ENCODE measurements at regions not wholly inside any gene's neighbourhood (a gene's known extent, or its start where the extent isn't known, plus 50 kb on each side); places are given as distances from the start of the nearest gene placed in this dataset.

GRCh38 chr21:16979574-16979973, 533.3 kb upstream of the CXADR start:
- no peak for DNase-seq

GRCh38 chr21:16983420-16983819, 529.4 kb upstream of the CXADR start:
- DNase-seq, result no peak

GRCh38 chr21:16992448-16992847, 520.4 kb upstream of the CXADR start:
- no peak for DNase-seq

- no peak for DNase-seq
Observed at GRCh38 chr21:16993416-16994038, 519.3 kb upstream of the CXADR start.

- no peak for DNase-seq
Observed at GRCh38 chr21:17002594-17003257, 510.1 kb upstream of the CXADR start.

GRCh38 chr21:17003258-17003615, 509.6 kb upstream of the CXADR start:
- no peak for DNase-seq

- no peak for DNase-seq
Observed at GRCh38 chr21:17003763-17004373, 509.0 kb upstream of the CXADR start.

GRCh38 chr21:17032141-17032655, 480.6 kb upstream of the CXADR start:
- no peak for DNase-seq

GRCh38 chr21:17044696-17045095, 468.1 kb upstream of the CXADR start:
- DNase-seq, result no peak

- DNase-seq, result no peak
Observed at GRCh38 chr21:17045214-17045853, 467.5 kb upstream of the CXADR start.

GRCh38 chr21:17048974-17049373, 463.9 kb upstream of the CXADR start:
- DNase-seq, result no peak

GRCh38 chr21:17050156-17050555, 462.7 kb upstream of the CXADR start:
- DNase-seq, result no peak

- no peak for DNase-seq
Observed at GRCh38 chr21:17050646-17051045, 462.2 kb upstream of the CXADR start.

- DNase-seq, result no peak
Observed at GRCh38 chr21:17051054-17051453, 461.8 kb upstream of the CXADR start.

- DNase-seq, result no peak
Observed at GRCh38 chr21:17053321-17053720, 459.5 kb upstream of the CXADR start.

- no peak for DNase-seq
Observed at GRCh38 chr21:17059936-17060335, 452.9 kb upstream of the CXADR start.

- no peak for DNase-seq
Observed at GRCh38 chr21:17066006-17066405, 446.8 kb upstream of the CXADR start.

- no peak for DNase-seq
Observed at GRCh38 chr21:17071093-17071492, 441.8 kb upstream of the CXADR start.

GRCh38 chr21:17081193-17081592, 431.6 kb upstream of the CXADR start:
- DNase-seq, result no peak

GRCh38 chr21:17082843-17083483, 429.9 kb upstream of the CXADR start:
- DNase-seq, result no peak

GRCh38 chr21:17085707-17086106, 427.1 kb upstream of the CXADR start:
- DNase-seq, result no peak

GRCh38 chr21:17088500-17088899, 424.3 kb upstream of the CXADR start:
- DNase-seq, result no peak

- no peak for DNase-seq
Observed at GRCh38 chr21:17089091-17089491, 423.8 kb upstream of the CXADR start.
